HepG2 (cell line): ENCODE measurements at regions not wholly inside any gene's neighbourhood (a gene's known extent, or its start where the extent isn't known, plus 50 kb on each side); places are given as distances from the start of the nearest gene placed in this dataset.

ENCODE experiments used
- ATAC-seq: fragments of 200-7000 bp; cut with Tn5 transposase; 3 replicates; pipeline ENCODE4 v1.9.1; 2020; ENCODE audit warnings: mild to moderate bottlenecking, moderate library complexity
- BruUV-seq: library from RNA; stranded (reverse); fragments of 400-500 nt; replicated peaks from 2 replicates; lab custom pipeline; 2021; lab: Mats Ljungman, UMichigan
- CTCF ChIA-PET: fragments of 300-600 bp; formaldehyde crosslinking; extraction: SDS; loops from one replicate; lab custom pipeline; 2021; ENCODE audit warnings: low total read pairs, inconsistent platforms, low intra/inter-chr PET ratio; lab: Yijun Ruan, JAX
- POLR2A ChIA-PET: fragments of 350-600 bp; sonication (Branson Sonifier 250); formaldehyde crosslinking; loops from one replicate; lab custom pipeline; 2020; ENCODE audit warnings: antibody characterized with exemption, inconsistent platforms; lab: Yijun Ruan, JAX
- DNase-seq: peaks from one replicate; pipeline ENCODE4 v3.0.0-alpha.2; 2015; ENCODE audit warnings: low spot score
- FAIRE-seq: peaks from 3 replicates; lab custom pipeline; 2011; peaks lifted over from hg19 to GRCh38; lab: Jason Lieb, UNC
- H2AFZ ChIP-seq: one replicate; pipeline ENCODE4 v1.6.1; 2011; ENCODE audit warnings: low read length, inconsistent platforms
- H3K27ac ChIP-seq: fragments of 300-600 bp; 3 replicates; pipeline ENCODE4 v1.8.0; 2011; ENCODE audit warnings: mixed run types, mild to moderate bottlenecking, mixed read lengths, low read length, inconsistent platforms; ENCODE audit not compliant: insufficient read depth; ENCODE audit errors: extremely low read length
- H3K27me3 ChIP-seq, 2 experiments: fragments of 200-600 bp in 1 of 2; 2 replicates in 1 of 2; 3 replicates in 1 of 2; pipeline versions ENCODE4 v1.6.0 to v1.8.0; 2011; ENCODE audit warnings: low read length in 2 of 2, mild to moderate bottlenecking in 2 of 2, moderate library complexity in 2 of 2, inconsistent platforms in 1 of 2; ENCODE audit not compliant: insufficient read depth in 2 of 2, control insufficient read depth in 1 of 2
- H3K36me3 ChIP-seq, 2 experiments: fragments of 200-600 bp in 1 of 2; replicated peaks in 1 of 2; 2 replicates in 1 of 2; 3 replicates in 1 of 2; pipeline versions ENCODE4 v1.5.1 to v1.8.0; 2011; ENCODE audit warnings: low read length in 2 of 2, inconsistent platforms in 1 of 2; ENCODE audit not compliant: insufficient read depth in 2 of 2, control insufficient read depth in 1 of 2
- H3K4me1 ChIP-seq: 2 replicates; pipeline ENCODE4 v1.5.1; 2012; ENCODE audit warnings: low read length, inconsistent platforms; ENCODE audit not compliant: insufficient read depth
- H3K4me2 ChIP-seq: 2 replicates; pipeline ENCODE4 v1.6.0; 2011; ENCODE audit warnings: low read depth, low read length, inconsistent platforms
- H3K4me3 ChIP-seq, 3 experiments: fragments of 200-600 bp in 1 of 3; sonication (generic), shearing (Covaris generic) in 1 of 3; replicated peaks in 1 of 3; 2 replicates each; pipeline ENCODE4 v1.5.1; 2011 to 2016; ENCODE audit warnings: low read length in 3 of 3, inconsistent platforms in 2 of 3, low read depth in 2 of 3, mild to moderate bottlenecking in 2 of 3, control low read depth in 1 of 3, mixed read lengths in 1 of 3; ENCODE audit not compliant: insufficient read depth in 1 of 3
- H3K79me2 ChIP-seq: one replicate; pipeline ENCODE4 v1.6.1; 2011; ENCODE audit warnings: low read length, inconsistent platforms; ENCODE audit not compliant: insufficient read depth
- H3K9ac ChIP-seq: 2 replicates; pipeline ENCODE4 v1.6.0; 2011; ENCODE audit warnings: mild to moderate bottlenecking, low read depth, low read length, inconsistent platforms; ENCODE audit not compliant: insufficient read depth
- H3K9me3 ChIP-seq: 2 replicates; pipeline ENCODE4 v1.5.1; 2012; ENCODE audit warnings: mild to moderate bottlenecking, low read length
- H4K20me1 ChIP-seq: 2 replicates; pipeline ENCODE4 v1.6.0; 2011; ENCODE audit warnings: inconsistent platforms, mild to moderate bottlenecking, low read length, moderate library complexity; ENCODE audit not compliant: insufficient read depth
- BORCS8-MEF2B ChIP-seq: sonication (generic); formaldehyde crosslinking; IDR thresholded peaks from 2 replicates; pipeline ENCODE4 v1.8.0; 2022; ENCODE audit warnings: mild to moderate bottlenecking, missing genetic modification reagents
- CEBPB ChIP-seq: IDR thresholded peaks from 2 replicates; pipeline ENCODE4 v1.6.1; 2011; ENCODE audit warnings: low read depth, low read length, improper control_type of control experiment, borderline replicate concordance
- CHD4 ChIP-seq: fragments of 200-600 bp; sonication (generic); IDR thresholded peaks from 2 replicates; pipeline ENCODE4 v1.7.0; 2017; ENCODE audit warnings: mild to moderate bottlenecking, low read length, borderline replicate concordance
- ERF ChIP-seq: IDR thresholded peaks from 2 replicates; pipeline ENCODE4 v1.6.1; 2018; ENCODE audit warnings: missing biosample characterization, missing genetic modification reagents
- FOXA1 ChIP-seq, 2 experiments: fragments of 450-650 bp in 1 of 2; sonication (generic) in 1 of 2; formaldehyde crosslinking in 1 of 2; IDR thresholded peaks; 2 replicates each; pipeline versions ENCODE4 v1.4.0 to v1.6.1; 2016 to 2020; ENCODE audit warnings: missing genetic modification reagents in 1 of 2
- KMT2A ChIP-seq: sonication (generic); formaldehyde crosslinking; IDR thresholded peaks from 2 replicates; pipeline ENCODE4 v1.4.0; 2020; ENCODE audit warnings: missing genetic modification reagents
- MAF1 ChIP-seq: sonication (generic); formaldehyde crosslinking; IDR thresholded peaks from 2 replicates; pipeline ENCODE4 v1.5.0; 2020; ENCODE audit warnings: missing genetic modification reagents, borderline replicate concordance
- MED1 ChIP-seq: sonication (generic); formaldehyde crosslinking; IDR thresholded peaks from 2 replicates; pipeline ENCODE4 v1.4.0; 2020; ENCODE audit warnings: missing genetic modification reagents
- SMAD1 ChIP-seq: sonication (generic); formaldehyde crosslinking; IDR thresholded peaks from 2 replicates; pipeline ENCODE4 v1.4.0; 2020; ENCODE audit warnings: missing genetic modification reagents, low read depth, mild to moderate bottlenecking, borderline replicate concordance
- XRCC5 ChIP-seq: fragments of 200-400 bp; formaldehyde crosslinking; optimal IDR thresholded peaks from 2 replicates; pipeline ENCODE3; 2017; ENCODE audit warnings: mild to moderate bottlenecking, low read length
- ZNF720 ChIP-seq: sonication (generic); formaldehyde crosslinking; IDR thresholded peaks from 2 replicates; pipeline ENCODE4 v1.4.0; 2020; ENCODE audit warnings: missing genetic modification reagents
- WGBS: methylation state at CpG from one replicate; pipeline ENCODE4 v1.1.6; 2017; ENCODE audit warnings: low lambda C conversion rate; 5-methylcytosine and 5-hydroxymethylcytosine counted together
- in situ Hi-C: cut with HindIII; loops from 2 replicates; pipeline ENCODE4 v1.10.0; 2017; ENCODE audit warnings: low pct_unique_long_range_greater_than_20kb; ENCODE audit not compliant: extremely low pct_ligation_motif_present
- intact Hi-C: fragments of 100-400 bp; cut with micrococcal nuclease; formaldehyde crosslinking; loops from one replicate; pipeline ENCODE4 v1.10.0; 2022; ENCODE audit not compliant: unreplicated experiment
- TF ChIP-seq, protein P1 (sequence below): sonication (generic); formaldehyde crosslinking; IDR thresholded peaks from 2 replicates; pipeline ENCODE4 v1.4.0; 2020; ENCODE audit warnings: mild to moderate bottlenecking, missing genetic modification reagents
- TF ChIP-seq, protein P2 (sequence below): sonication (generic); formaldehyde crosslinking; IDR thresholded peaks from one replicate; pipeline ENCODE4 v1.5.1; 2020; ENCODE audit warnings: mild to moderate bottlenecking, missing genetic modification reagents; ENCODE audit errors: not compliant biosample characterization

DNA sequence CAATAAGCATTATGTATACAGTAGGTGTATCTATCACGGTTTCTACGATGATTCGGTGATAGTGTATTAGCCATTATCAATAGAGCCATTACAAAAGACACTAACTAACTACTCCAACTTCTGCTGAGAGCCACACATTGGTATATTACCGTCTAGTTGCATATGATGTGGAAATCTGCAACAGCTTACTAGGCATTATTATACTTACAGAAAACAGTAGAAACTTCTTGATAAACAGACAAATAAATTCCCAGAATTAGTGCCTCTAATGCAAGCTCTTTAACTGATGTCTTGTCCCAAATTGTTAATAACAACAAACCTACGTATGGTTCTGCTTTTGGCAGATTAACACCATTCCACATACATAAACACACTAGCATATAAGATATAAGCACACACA is 1923.0 kb upstream of the PIK3C3 start (continued):
- TF ChIP-seq, protein P1, sequence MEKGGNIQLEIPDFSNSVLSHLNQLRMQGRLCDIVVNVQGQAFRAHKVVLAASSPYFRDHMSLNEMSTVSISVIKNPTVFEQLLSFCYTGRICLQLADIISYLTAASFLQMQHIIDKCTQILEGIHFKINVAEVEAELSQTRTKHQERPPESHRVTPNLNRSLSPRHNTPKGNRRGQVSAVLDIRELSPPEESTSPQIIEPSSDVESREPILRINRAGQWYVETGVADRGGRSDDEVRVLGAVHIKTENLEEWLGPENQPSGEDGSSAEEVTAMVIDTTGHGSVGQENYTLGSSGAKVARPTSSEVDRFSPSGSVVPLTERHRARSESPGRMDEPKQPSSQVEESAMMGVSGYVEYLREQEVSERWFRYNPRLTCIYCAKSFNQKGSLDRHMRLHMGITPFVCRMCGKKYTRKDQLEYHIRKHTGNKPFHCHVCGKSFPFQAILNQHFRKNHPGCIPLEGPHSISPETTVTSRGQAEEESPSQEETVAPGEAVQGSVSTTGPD (CRISPR knock-in tag) = no peak

DNA sequence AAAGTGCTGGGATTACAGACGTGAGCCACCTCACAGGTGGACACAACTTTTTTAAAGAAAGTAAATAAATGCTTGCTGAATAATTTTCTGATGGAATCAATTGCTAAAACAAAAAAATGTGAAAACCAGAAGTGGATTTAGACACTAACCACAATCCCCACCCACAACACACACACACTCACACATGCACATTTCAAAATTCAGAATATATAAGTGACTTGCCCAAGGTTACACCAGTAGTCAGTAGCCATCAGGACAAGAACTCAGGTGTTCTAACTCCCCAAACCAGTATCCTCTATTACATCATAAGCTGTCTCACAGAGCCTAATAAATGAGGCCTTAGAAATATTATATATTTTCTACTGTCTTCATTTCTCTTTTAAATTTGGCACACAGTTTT is 1923.6 kb upstream of the PIK3C3 start:
- Histone ChIP-seq H2AFZ (no peak overlapping the region), H3K4me3 (no peak overlapping the region), H3K4me1 (no peaks in the 10 kb centered on the region), H3K27ac (no peak overlapping the region), H3K36me3 (no peaks in the 10 kb centered on the region), H3K9me3 (no peaks in the 10 kb centered on the region), H3K4me2 (no peak overlapping the region), H3K9ac (no peak overlapping the region), H3K79me2 (no peaks in the 10 kb centered on the region), H4K20me1 (no peaks in the 10 kb centered on the region), H3K27me3 (no peaks in the 10 kb centered on the region)
- ATAC-seq (no peak), DNase-seq (no peak), FAIRE-seq (no peak)
- in situ Hi-C loops = no loop called here
- 0% methylated on average over 1 of the region's 1 CpG for WGBS
- no TSS peak for BruUV-seq
- intact Hi-C loops = no loop called here
- ChIA-PET POLR2A (no interaction called here), CTCF (no interaction called here)
- TF ChIP-seq ZNF720 (no peak), MED1 (CRISPR knock-in tag) (no peak), MAF1 (CRISPR knock-in tag) (no peak), BORCS8-MEF2B (CRISPR knock-in tag) (no peak), KMT2A (CRISPR knock-in tag) (no peak), SMAD1 (CRISPR knock-in tag) (no peak), XRCC5 (no peak), CHD4 (no peak), FOXA1 (IDR thresholded peaks at IDR 0.05) (no peak), FOXA1 (CRISPR knock-in tag; IDR thresholded peaks at IDR 0.05) (no peak), ERF (CRISPR knock-in tag) (no peak), CEBPB (no peak)
- TF ChIP-seq, protein P2, sequence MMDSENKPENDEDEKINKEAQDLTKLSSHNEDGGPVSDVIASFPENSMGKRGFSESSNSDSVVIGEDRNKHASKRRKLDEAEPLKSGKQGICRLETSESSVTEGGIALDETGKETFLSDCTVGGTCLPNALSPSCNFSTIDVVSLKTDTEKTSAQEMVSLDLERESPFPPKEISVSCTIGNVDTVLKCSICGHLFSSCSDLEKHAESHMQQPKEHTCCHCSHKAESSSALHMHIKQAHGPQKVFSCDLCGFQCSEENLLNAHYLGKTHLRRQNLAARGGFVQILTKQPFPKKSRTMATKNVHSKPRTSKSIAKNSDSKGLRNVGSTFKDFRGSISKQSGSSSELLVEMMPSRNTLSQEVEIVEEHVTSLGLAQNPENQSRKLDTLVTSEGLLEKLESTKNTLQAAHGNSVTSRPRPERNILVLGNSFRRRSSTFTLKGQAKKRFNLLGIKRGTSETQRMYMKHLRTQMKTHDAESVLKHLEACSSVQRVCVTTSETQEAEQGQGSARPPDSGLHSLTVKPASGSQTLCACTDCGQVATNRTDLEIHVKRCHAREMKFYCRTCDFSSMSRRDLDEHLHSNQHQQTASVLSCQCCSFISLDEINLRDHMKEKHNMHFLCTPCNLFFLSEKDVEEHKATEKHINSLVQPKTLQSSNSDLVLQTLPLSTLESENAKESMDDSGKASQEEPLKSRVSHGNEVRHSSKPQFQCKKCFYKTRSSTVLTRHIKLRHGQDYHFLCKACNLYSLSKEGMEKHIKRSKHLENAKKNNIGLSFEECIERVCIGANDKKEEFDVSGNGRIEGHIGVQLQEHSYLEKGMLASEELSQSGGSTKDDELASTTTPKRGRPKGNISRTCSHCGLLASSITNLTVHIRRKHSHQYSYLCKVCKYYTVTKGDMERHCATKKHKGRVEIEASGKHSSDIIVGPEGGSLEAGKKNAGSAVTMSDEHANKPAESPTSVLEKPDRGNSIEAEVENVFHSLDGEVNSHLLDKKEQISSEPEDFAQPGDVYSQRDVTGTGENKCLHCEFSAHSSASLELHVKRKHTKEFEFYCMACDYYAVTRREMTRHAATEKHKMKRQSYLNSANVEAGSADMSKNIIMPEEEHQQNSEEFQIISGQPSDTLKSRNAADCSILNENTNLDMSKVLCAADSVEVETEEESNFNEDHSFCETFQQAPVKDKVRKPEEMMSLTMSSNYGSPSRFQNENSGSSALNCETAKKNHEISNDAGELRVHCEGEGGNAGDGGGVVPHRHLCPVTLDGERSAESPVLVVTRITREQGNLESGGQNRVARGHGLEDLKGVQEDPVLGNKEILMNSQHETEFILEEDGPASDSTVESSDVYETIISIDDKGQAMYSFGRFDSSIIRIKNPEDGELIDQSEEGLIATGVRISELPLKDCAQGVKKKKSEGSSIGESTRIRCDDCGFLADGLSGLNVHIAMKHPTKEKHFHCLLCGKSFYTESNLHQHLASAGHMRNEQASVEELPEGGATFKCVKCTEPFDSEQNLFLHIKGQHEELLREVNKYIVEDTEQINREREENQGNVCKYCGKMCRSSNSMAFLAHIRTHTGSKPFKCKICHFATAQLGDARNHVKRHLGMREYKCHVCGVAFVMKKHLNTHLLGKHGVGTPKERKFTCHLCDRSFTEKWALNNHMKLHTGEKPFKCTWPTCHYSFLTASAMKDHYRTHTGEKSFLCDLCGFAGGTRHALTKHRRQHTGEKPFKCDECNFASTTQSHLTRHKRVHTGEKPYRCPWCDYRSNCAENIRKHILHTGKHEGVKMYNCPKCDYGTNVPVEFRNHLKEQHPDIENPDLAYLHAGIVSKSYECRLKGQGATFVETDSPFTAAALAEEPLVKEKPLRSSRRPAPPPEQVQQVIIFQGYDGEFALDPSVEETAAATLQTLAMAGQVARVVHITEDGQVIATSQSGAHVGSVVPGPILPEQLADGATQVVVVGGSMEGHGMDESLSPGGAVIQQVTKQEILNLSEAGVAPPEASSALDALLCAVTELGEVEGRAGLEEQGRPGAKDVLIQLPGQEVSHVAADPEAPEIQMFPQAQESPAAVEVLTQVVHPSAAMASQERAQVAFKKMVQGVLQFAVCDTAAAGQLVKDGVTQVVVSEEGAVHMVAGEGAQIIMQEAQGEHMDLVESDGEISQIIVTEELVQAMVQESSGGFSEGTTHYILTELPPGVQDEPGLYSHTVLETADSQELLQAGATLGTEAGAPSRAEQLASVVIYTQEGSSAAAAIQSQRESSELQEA = no peak
